Vagina (tissue), 2 donors: ENCODE measurements at regions not wholly inside any gene's neighbourhood (a gene's known extent, or its start where the extent isn't known, plus 50 kb on each side); places are given as distances from the start of the nearest gene placed in this dataset.

ENCODE experiments used
- CTCF ChIP-seq, 3 experiments: fragments of 450-650 bp in 2 of 3; fragments of 200-600 bp in 1 of 3; sonication (generic) in 1 of 3; IDR thresholded peaks; one replicate each; pipeline ENCODE4 v1.5.1; 2017 to 2019; ENCODE audit warnings: antibody characterized with exemption in 3 of 3, mild to moderate bottlenecking in 2 of 3, moderate library complexity in 2 of 3
- POLR2A ChIP-seq, 2 donors: fragments of 450-650 bp; IDR thresholded peaks; one replicate each; pipeline ENCODE4 v1.6.1; 2017; ENCODE audit warnings: antibody characterized with exemption in 2 of 2, mild to moderate bottlenecking in 2 of 2, moderate library complexity in 2 of 2
- POLR2AphosphoS5 ChIP-seq, 2 donors: sonication (generic); formaldehyde crosslinking; IDR thresholded peaks; one replicate each; pipeline ENCODE4 v1.9.0; 2017; ENCODE audit warnings: antibody characterized with exemption in 2 of 2, mild to moderate bottlenecking in 2 of 2, low read depth in 1 of 2; ENCODE audit not compliant: insufficient read depth in 1 of 2

GRCh38 chr1:91616712-91617111, 116.1 kb downstream of the CDC7 start:
- TF ChIP-seq CTCF (IDR thresholded peaks at IDR 0.05), result no peak
- no peak for TF ChIP-seq POLR2A (IDR thresholded peaks at IDR 0.05)
- TF ChIP-seq POLR2AphosphoS5 (IDR thresholded peaks at IDR 0.05; ENCODE audit: insufficient read depth in 1 of 2, low read depth in 1 of 2), result no peak
